Chondrocyte (in vitro differentiated cells): ENCODE measurements at regions not wholly inside any gene's neighbourhood (a gene's known extent, or its start where the extent isn't known, plus 50 kb on each side); places are given as distances from the start of the nearest gene placed in this dataset.
"Not testable (repeated sequence)": the region's sequence is repeated elsewhere in the genome, so short reads cannot be mapped to it uniquely, and the experiment has no call there.

Experiments
- DNase-seq: peaks from one replicate; pipeline ENCODE4 v3.0.0; 2021; ENCODE audit warnings: mixed read lengths, low spot score
- H3K27ac Mint-ChIP-seq: one replicate; pipeline ENCODE4 v1.8.0; 2021; ENCODE audit warnings: mild to moderate bottlenecking, moderate library complexity, mixed read lengths; ENCODE audit not compliant: unreplicated experiment
- H3K27me3 Mint-ChIP-seq: 2 replicates; pipeline ENCODE4 v1.8.0; 2021; ENCODE audit warnings: low read depth, mixed read lengths
- H3K36me3 Mint-ChIP-seq: 2 replicates; pipeline ENCODE4 v1.8.0; 2021; ENCODE audit warnings: low read depth, mixed read lengths
- H3K4me1 Mint-ChIP-seq: 2 replicates; pipeline ENCODE4 v1.8.0; 2021; ENCODE audit warnings: low read depth, mild to moderate bottlenecking, mixed read lengths
- H3K4me3 Mint-ChIP-seq: one replicate; pipeline ENCODE4 v1.8.0; 2021; ENCODE audit warnings: mild to moderate bottlenecking, moderate library complexity, mixed read lengths; ENCODE audit not compliant: unreplicated experiment
- H3K9me3 Mint-ChIP-seq: 2 replicates; pipeline ENCODE4 v1.8.0; 2021; ENCODE audit warnings: low read depth, mixed read lengths
- TF ChIP-seq, protein P1 (sequence below): fragments of 200-600 bp; sonication (generic); IDR thresholded peaks from 2 replicates; pipeline ENCODE4 v1.5.0; 2021; ENCODE audit warnings: antibody characterized with exemption, mild to moderate bottlenecking, moderate library complexity

DNA sequence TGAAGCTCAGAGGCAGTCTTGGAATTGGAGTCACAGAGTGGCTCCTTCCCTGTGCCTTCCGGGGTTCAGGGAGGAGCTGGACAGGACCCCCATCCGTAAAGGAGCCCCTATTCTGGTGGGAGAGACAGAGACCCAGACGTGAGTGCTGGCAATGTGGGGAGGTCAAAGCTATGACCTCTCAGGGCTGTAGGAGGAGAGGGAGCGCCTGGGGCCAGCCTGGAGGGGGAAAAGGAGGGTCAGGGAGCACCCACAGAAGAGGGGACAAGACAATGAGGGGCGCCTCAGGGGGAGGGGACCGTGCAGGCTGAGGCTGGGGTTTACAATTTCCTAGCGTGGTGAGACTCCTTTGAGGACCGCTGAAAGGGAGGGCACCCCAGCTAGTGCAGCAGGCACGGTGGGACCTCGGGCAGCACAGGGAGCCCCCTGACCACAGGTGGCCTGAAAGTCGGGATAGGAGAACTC lies 97.9 kb upstream of the LRPAP1 start:
- Mint-ChIP-seq H3K36me3 (no peaks in the 10 kb centered on the region), H3K27ac (no peak overlapping the region), H3K4me1 (peaks cover 6% of the 10 kb centered on the region), H3K9me3 (peaks cover 3% of the 10 kb centered on the region), H3K4me3 (no peak overlapping the region), H3K27me3 (peaks cover 15% of the 10 kb centered on the region)
- TF ChIP-seq, protein P1, sequence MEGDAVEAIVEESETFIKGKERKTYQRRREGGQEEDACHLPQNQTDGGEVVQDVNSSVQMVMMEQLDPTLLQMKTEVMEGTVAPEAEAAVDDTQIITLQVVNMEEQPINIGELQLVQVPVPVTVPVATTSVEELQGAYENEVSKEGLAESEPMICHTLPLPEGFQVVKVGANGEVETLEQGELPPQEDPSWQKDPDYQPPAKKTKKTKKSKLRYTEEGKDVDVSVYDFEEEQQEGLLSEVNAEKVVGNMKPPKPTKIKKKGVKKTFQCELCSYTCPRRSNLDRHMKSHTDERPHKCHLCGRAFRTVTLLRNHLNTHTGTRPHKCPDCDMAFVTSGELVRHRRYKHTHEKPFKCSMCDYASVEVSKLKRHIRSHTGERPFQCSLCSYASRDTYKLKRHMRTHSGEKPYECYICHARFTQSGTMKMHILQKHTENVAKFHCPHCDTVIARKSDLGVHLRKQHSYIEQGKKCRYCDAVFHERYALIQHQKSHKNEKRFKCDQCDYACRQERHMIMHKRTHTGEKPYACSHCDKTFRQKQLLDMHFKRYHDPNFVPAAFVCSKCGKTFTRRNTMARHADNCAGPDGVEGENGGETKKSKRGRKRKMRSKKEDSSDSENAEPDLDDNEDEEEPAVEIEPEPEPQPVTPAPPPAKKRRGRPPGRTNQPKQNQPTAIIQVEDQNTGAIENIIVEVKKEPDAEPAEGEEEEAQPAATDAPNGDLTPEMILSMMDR = no peak
- peak; percentile 55 for DNase-seq

GRCh38 chr4:3629665-3630064 lies 97.4 kb upstream of the LRPAP1 start:
- peaks cover 6% of the 10 kb centered on the region for H3K4me1 Mint-ChIP-seq
- peak; percentile 53 for DNase-seq

GRCh38 chr4:3629176-3629575 lies 97.0 kb upstream of the LRPAP1 start:
- H3K27me3 Mint-ChIP-seq = peaks cover 19% of the 10 kb centered on the region
- H3K9me3 Mint-ChIP-seq, H3K36me3 Mint-ChIP-seq, H3K4me1 Mint-ChIP-seq, H3K4me3 Mint-ChIP-seq, H3K27ac Mint-ChIP-seq: not testable (repeated sequence)
- peak; percentile 59 for DNase-seq

More at GRCh38 chr4:3629665-3630064, 97.4 kb upstream of the LRPAP1 start:
- peaks cover 3% of the 10 kb centered on the region for H3K9me3 Mint-ChIP-seq
- no peak overlapping the region for H3K4me3 Mint-ChIP-seq
- TF ChIP-seq, protein P1 = no peak
- H3K36me3 Mint-ChIP-seq = no peaks in the 10 kb centered on the region
- H3K27me3 Mint-ChIP-seq = peaks cover 19% of the 10 kb centered on the region
- H3K27ac Mint-ChIP-seq = no peak overlapping the region

- Mint-ChIP-seq H3K9me3 (peaks cover 3% of the 10 kb centered on the region), H3K27me3 (peaks cover 19% of the 10 kb centered on the region), H3K4me3 (no peak overlapping the region), H3K27ac (no peak overlapping the region), H3K36me3 (no peaks in the 10 kb centered on the region), H3K4me1 (peaks cover 9% of the 10 kb centered on the region)
- peak; percentile 72 for DNase-seq
- TF ChIP-seq, protein P1 = no peak
Observed at GRCh38 chr4:3628868-3629175, 96.6 kb upstream of the LRPAP1 start.

- not testable (repeated sequence) for H3K4me1 Mint-ChIP-seq, H3K27ac Mint-ChIP-seq, H3K9me3 Mint-ChIP-seq, H3K4me3 Mint-ChIP-seq, H3K36me3 Mint-ChIP-seq
- H3K27me3 Mint-ChIP-seq = peaks cover 23% of the 10 kb centered on the region
- peak; percentile 75 for DNase-seq
Observed at GRCh38 chr4:3627967-3628867, 96.0 kb upstream of the LRPAP1 start.

GRCh38 chr4:3627456-3627855 lies 95.2 kb upstream of the LRPAP1 start:
- H3K4me1 Mint-ChIP-seq, H3K36me3 Mint-ChIP-seq, H3K27ac Mint-ChIP-seq: not testable (repeated sequence)

GRCh38 chr4:3626131-3626884 lies 94.1 kb upstream of the LRPAP1 start:
- H3K27ac Mint-ChIP-seq, H3K9me3 Mint-ChIP-seq, H3K36me3 Mint-ChIP-seq, H3K4me1 Mint-ChIP-seq, H3K4me3 Mint-ChIP-seq: not testable (repeated sequence)
- peaks cover 25% of the 10 kb centered on the region for H3K27me3 Mint-ChIP-seq
- DNase-seq = peak; percentile 74

More at GRCh38 chr4:3627456-3627855, 95.2 kb upstream of the LRPAP1 start:
- DNase-seq = peak; percentile 75
- not testable (repeated sequence) for H3K9me3 Mint-ChIP-seq, H3K4me3 Mint-ChIP-seq
- peaks cover 23% of the 10 kb centered on the region for H3K27me3 Mint-ChIP-seq

DNA sequence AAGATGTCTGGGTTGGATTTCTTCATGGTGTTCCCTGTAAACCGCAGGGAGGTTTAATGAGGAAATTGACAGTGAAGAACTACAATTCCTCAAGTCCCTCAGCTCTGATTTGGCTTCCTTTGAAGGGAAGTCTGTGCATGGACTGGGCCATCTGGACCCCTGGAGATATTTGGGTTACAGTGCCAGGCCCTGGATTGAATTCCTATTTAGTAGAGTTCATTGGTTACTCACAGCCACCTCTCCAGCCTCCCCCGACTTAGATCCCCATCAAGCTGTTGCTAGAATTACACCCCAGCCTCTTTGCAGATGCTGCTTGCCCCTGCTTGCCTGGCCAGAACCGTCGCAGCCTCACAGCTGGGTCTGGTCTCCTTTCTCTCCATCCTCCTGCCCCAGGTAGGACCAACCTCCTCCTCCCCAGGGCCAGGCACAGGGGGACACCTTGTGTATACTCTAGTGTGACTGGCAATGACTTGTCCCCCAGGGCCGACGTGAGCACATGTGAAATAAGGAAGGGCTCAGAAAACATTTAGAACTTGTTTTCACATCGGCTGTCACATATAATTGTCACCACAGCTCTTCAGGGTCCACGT lies 93.2 kb upstream of the LRPAP1 start:
- peak; percentile 72 for DNase-seq
- not testable (repeated sequence) for H3K4me1 Mint-ChIP-seq, H3K27ac Mint-ChIP-seq, H3K9me3 Mint-ChIP-seq, H3K36me3 Mint-ChIP-seq, H3K4me3 Mint-ChIP-seq
- H3K27me3 Mint-ChIP-seq = peaks cover 25% of the 10 kb centered on the region

- not testable (repeated sequence) for H3K4me1 Mint-ChIP-seq, H3K27ac Mint-ChIP-seq, H3K36me3 Mint-ChIP-seq, H3K4me3 Mint-ChIP-seq, H3K9me3 Mint-ChIP-seq
- peak; percentile 57 for DNase-seq
- peaks cover 26% of the 10 kb centered on the region for H3K27me3 Mint-ChIP-seq
Observed at GRCh38 chr4:3623809-3624329, 91.6 kb upstream of the LRPAP1 start.
